HepG2 (cell line): ENCODE measurements at regions not wholly inside any gene's neighbourhood (a gene's known extent, or its start where the extent isn't known, plus 50 kb on each side); places are given as distances from the start of the nearest gene placed in this dataset.

ENCODE experiments used
- ESRRA ChIP-seq: sonication (generic); formaldehyde crosslinking; IDR thresholded peaks from 2 replicates; pipeline ENCODE4 v1.5.1; 2020; ENCODE audit warnings: mild to moderate bottlenecking, low read depth, missing genetic modification reagents
- NFYB ChIP-seq: sonication (generic); formaldehyde crosslinking; IDR thresholded peaks from 2 replicates; pipeline ENCODE4 v1.4.0; 2020; ENCODE audit warnings: missing genetic modification reagents
- TAF1 ChIP-seq: sonication (generic); formaldehyde crosslinking; IDR thresholded peaks from 2 replicates; pipeline ENCODE4 v1.4.0; 2020; ENCODE audit warnings: missing genetic modification reagents
- ZNF274 ChIP-seq: sonication (generic); formaldehyde crosslinking; IDR thresholded peaks from 2 replicates; pipeline ENCODE4 v1.5.1; 2020; ENCODE audit warnings: mild to moderate bottlenecking, missing genetic modification reagents
- ZNF672 ChIP-seq: sonication (generic); formaldehyde crosslinking; IDR thresholded peaks from 2 replicates; pipeline ENCODE4 v1.8.1; 2022; ENCODE audit warnings: missing genetic modification reagents
- ZSCAN29 ChIP-seq: sonication (generic); formaldehyde crosslinking; conservative IDR thresholded peaks from 2 replicates; pipeline ENCODE4 v1.4.0; 2020; ENCODE audit warnings: mild to moderate bottlenecking, missing genetic modification reagents
- TF ChIP-seq, protein P1 (sequence below): sonication (generic); formaldehyde crosslinking; IDR thresholded peaks from 2 replicates; pipeline ENCODE4 v1.5.0; 2020; ENCODE audit warnings: mild to moderate bottlenecking, missing genetic modification reagents, moderate library complexity
- TF ChIP-seq, protein P2 (sequence below): IDR thresholded peaks from 2 replicates; pipeline ENCODE4 v1.6.1; 2012; ENCODE audit warnings: inconsistent platforms
- TF ChIP-seq, protein P3 (sequence below): sonication (generic); formaldehyde crosslinking; IDR thresholded peaks from 2 replicates; pipeline ENCODE4 v1.8.1; 2023; ENCODE audit warnings: mild to moderate bottlenecking, missing genetic modification reagents, borderline replicate concordance

GRCh38 chr13:79791471-79792042, 310.6 kb downstream of the NDFIP2 start:
- no peak for TF ChIP-seq ZNF274 (CRISPR knock-in tag)
- no peak for TF ChIP-seq ZNF672
- TF ChIP-seq ESRRA (CRISPR knock-in tag) = no peak
- TF ChIP-seq, protein P1, sequence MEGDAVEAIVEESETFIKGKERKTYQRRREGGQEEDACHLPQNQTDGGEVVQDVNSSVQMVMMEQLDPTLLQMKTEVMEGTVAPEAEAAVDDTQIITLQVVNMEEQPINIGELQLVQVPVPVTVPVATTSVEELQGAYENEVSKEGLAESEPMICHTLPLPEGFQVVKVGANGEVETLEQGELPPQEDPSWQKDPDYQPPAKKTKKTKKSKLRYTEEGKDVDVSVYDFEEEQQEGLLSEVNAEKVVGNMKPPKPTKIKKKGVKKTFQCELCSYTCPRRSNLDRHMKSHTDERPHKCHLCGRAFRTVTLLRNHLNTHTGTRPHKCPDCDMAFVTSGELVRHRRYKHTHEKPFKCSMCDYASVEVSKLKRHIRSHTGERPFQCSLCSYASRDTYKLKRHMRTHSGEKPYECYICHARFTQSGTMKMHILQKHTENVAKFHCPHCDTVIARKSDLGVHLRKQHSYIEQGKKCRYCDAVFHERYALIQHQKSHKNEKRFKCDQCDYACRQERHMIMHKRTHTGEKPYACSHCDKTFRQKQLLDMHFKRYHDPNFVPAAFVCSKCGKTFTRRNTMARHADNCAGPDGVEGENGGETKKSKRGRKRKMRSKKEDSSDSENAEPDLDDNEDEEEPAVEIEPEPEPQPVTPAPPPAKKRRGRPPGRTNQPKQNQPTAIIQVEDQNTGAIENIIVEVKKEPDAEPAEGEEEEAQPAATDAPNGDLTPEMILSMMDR (CRISPR knock-in tag) = no peak
- no peak for TF ChIP-seq NFYB
- TF ChIP-seq, protein P2, sequence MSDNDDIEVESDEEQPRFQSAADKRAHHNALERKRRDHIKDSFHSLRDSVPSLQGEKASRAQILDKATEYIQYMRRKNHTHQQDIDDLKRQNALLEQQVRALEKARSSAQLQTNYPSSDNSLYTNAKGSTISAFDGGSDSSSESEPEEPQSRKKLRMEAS = no peak
- TF ChIP-seq, protein P3, sequence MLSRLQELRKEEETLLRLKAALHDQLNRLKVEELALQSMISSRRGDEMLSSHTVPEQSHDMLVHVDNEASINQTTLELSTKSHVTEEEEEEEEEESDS (CRISPR knock-in tag) = no peak
- no peak for TF ChIP-seq TAF1 (CRISPR knock-in tag)
- TF ChIP-seq ZSCAN29 (CRISPR knock-in tag) = no peak
